ENCODE measurements at regions not wholly inside any gene's neighbourhood (a gene's known extent, or its start where the extent isn't known, plus 50 kb on each side); places are given as distances from the start of the nearest gene placed in this dataset.
A peak's percentile ranks its signal among the peaks of the same experiment; 100 is the strongest.

- Histone ChIP-seq H3K27ac (ENCODE audit: low read length) (no peak overlapping the region), H3K9me3 (ENCODE audit: control insufficient read depth, low read depth, low read length) (no peaks in the 10 kb centered on the region), H3K9ac (ENCODE audit: low read length) (no peak overlapping the region), H3K4me1 (ENCODE audit: control insufficient read depth, low read depth, low read length) (no peaks in the 10 kb centered on the region), H3K27me3 (ENCODE audit: control insufficient read depth, insufficient read depth, low read length) (no peaks in the 10 kb centered on the region), H3K36me3 (ENCODE audit: control insufficient read depth, low read depth, low read length) (no peaks in the 10 kb centered on the region), H3K4me3 (ENCODE audit: low read length) (no peak overlapping the region)
These were observed 75.0 kb upstream of the WNT7A start for GRCh38 chr3:13954741-13955483.

- no peak overlapping the region for H3K9ac ChIP-seq (ENCODE audit: low read length)
- no peaks in the 10 kb centered on the region for H3K4me1 ChIP-seq (ENCODE audit: control insufficient read depth, low read depth, low read length)
- no peak overlapping the region for H3K27ac ChIP-seq (ENCODE audit: low read length)
- H3K36me3 ChIP-seq (ENCODE audit: control insufficient read depth, low read depth, low read length): no peaks in the 10 kb centered on the region
- no peaks in the 10 kb centered on the region for H3K9me3 ChIP-seq (ENCODE audit: control insufficient read depth, low read depth, low read length)
- no peaks in the 10 kb centered on the region for H3K27me3 ChIP-seq (ENCODE audit: control insufficient read depth, insufficient read depth, low read length)
- H3K4me3 ChIP-seq (ENCODE audit: low read length): no peak overlapping the region
These were observed 74.4 kb upstream of the WNT7A start for GRCh38 chr3:13954266-13954665.

GRCh38 chr3:13951184-13951583 is 71.3 kb upstream of the WNT7A start:
- H3K4me3 ChIP-seq (ENCODE audit: low read length): no peak overlapping the region
- H3K4me1 ChIP-seq (ENCODE audit: control insufficient read depth, low read depth, low read length): peaks cover 12% of the 10 kb centered on the region
- H3K27me3 ChIP-seq (ENCODE audit: control insufficient read depth, insufficient read depth, low read length): no peaks in the 10 kb centered on the region
- H3K27ac ChIP-seq (ENCODE audit: low read length): no peak overlapping the region
- H3K36me3 ChIP-seq (ENCODE audit: control insufficient read depth, low read depth, low read length): no peaks in the 10 kb centered on the region
- H3K9me3 ChIP-seq (ENCODE audit: control insufficient read depth, low read depth, low read length): peaks cover 4% of the 10 kb centered on the region
- no peak overlapping the region for H3K9ac ChIP-seq (ENCODE audit: low read length)

GRCh38 chr3:13950042-13950441 is 70.2 kb upstream of the WNT7A start:
- Histone ChIP-seq H3K36me3 (ENCODE audit: control insufficient read depth, low read depth, low read length) (no peaks in the 10 kb centered on the region), H3K27ac (ENCODE audit: low read length) (no peak overlapping the region)

GRCh38 chr3:13947912-13948311 is 68.0 kb upstream of the WNT7A start:
- Histone ChIP-seq H3K27ac (ENCODE audit: low read length) (no peak overlapping the region), H3K36me3 (ENCODE audit: control insufficient read depth, low read depth, low read length) (no peaks in the 10 kb centered on the region), H3K4me1 (ENCODE audit: control insufficient read depth, low read depth, low read length) (peaks cover 12% of the 10 kb centered on the region), H3K4me3 (ENCODE audit: low read length) (peak overlapping the region; percentile 4), H3K9me3 (ENCODE audit: control insufficient read depth, low read depth, low read length) (peaks cover 7% of the 10 kb centered on the region), H3K27me3 (ENCODE audit: control insufficient read depth, insufficient read depth, low read length) (no peaks in the 10 kb centered on the region), H3K9ac (ENCODE audit: low read length) (no peak overlapping the region)

More at GRCh38 chr3:13950042-13950441, 70.2 kb upstream of the WNT7A start:
- H3K4me3 ChIP-seq (ENCODE audit: low read length): no peak overlapping the region
- peaks cover 12% of the 10 kb centered on the region for H3K4me1 ChIP-seq (ENCODE audit: control insufficient read depth, low read depth, low read length)
- no peak overlapping the region for H3K9ac ChIP-seq (ENCODE audit: low read length)
- peaks cover 7% of the 10 kb centered on the region for H3K9me3 ChIP-seq (ENCODE audit: control insufficient read depth, low read depth, low read length)
- no peaks in the 10 kb centered on the region for H3K27me3 ChIP-seq (ENCODE audit: control insufficient read depth, insufficient read depth, low read length)

GRCh38 chr3:13939206-13939605 is 59.3 kb upstream of the WNT7A start:
- no peak overlapping the region for H3K27ac ChIP-seq (ENCODE audit: low read length)

GRCh38 chr3:13937131-13937530 is 57.3 kb upstream of the WNT7A start:
- Histone ChIP-seq H3K9me3 (ENCODE audit: control insufficient read depth, low read depth, low read length) (no peaks in the 10 kb centered on the region), H3K4me3 (ENCODE audit: low read length) (no peak overlapping the region), H3K4me1 (ENCODE audit: control insufficient read depth, low read depth, low read length) (no peaks in the 10 kb centered on the region), H3K36me3 (ENCODE audit: control insufficient read depth, low read depth, low read length) (no peaks in the 10 kb centered on the region), H3K27ac (ENCODE audit: low read length) (no peak overlapping the region), H3K27me3 (ENCODE audit: control insufficient read depth, insufficient read depth, low read length) (no peaks in the 10 kb centered on the region), H3K9ac (ENCODE audit: low read length) (no peak overlapping the region)

More at GRCh38 chr3:13939206-13939605, 59.3 kb upstream of the WNT7A start:
- Histone ChIP-seq H3K9ac (ENCODE audit: low read length) (no peak overlapping the region), H3K36me3 (ENCODE audit: control insufficient read depth, low read depth, low read length) (no peaks in the 10 kb centered on the region), H3K4me3 (ENCODE audit: low read length) (no peak overlapping the region), H3K9me3 (ENCODE audit: control insufficient read depth, low read depth, low read length) (no peaks in the 10 kb centered on the region), H3K27me3 (ENCODE audit: control insufficient read depth, insufficient read depth, low read length) (no peaks in the 10 kb centered on the region), H3K4me1 (ENCODE audit: control insufficient read depth, low read depth, low read length) (no peaks in the 10 kb centered on the region)

GRCh38 chr3:13935494-13936094 is 55.7 kb upstream of the WNT7A start:
- Histone ChIP-seq H3K36me3 (ENCODE audit: control insufficient read depth, low read depth, low read length) (no peaks in the 10 kb centered on the region), H3K27me3 (ENCODE audit: control insufficient read depth, insufficient read depth, low read length) (no peaks in the 10 kb centered on the region), H3K27ac (ENCODE audit: low read length) (no peak overlapping the region), H3K4me3 (ENCODE audit: low read length) (no peak overlapping the region), H3K9me3 (ENCODE audit: control insufficient read depth, low read depth, low read length) (no peaks in the 10 kb centered on the region), H3K4me1 (ENCODE audit: control insufficient read depth, low read depth, low read length) (no peaks in the 10 kb centered on the region), H3K9ac (ENCODE audit: low read length) (no peak overlapping the region)

- Histone ChIP-seq H3K27me3 (ENCODE audit: control insufficient read depth, insufficient read depth, low read length) (no peaks in the 10 kb centered on the region), H3K27ac (ENCODE audit: low read length) (no peak overlapping the region), H3K9me3 (ENCODE audit: control insufficient read depth, low read depth, low read length) (no peaks in the 10 kb centered on the region), H3K4me1 (ENCODE audit: control insufficient read depth, low read depth, low read length) (no peaks in the 10 kb centered on the region), H3K4me3 (ENCODE audit: low read length) (no peak overlapping the region), H3K9ac (ENCODE audit: low read length) (no peak overlapping the region), H3K36me3 (ENCODE audit: control insufficient read depth, low read depth, low read length) (no peaks in the 10 kb centered on the region)
These were observed 54.9 kb upstream of the WNT7A start for GRCh38 chr3:13934813-13935212.

- Histone ChIP-seq H3K4me3 (ENCODE audit: low read length) (no peak overlapping the region), H3K27ac (ENCODE audit: low read length) (no peak overlapping the region)
These were observed 54.4 kb upstream of the WNT7A start for GRCh38 chr3:13934315-13934714.

GRCh38 chr3:13932578-13933295 is 52.9 kb upstream of the WNT7A start:
- Histone ChIP-seq H3K9me3 (ENCODE audit: control insufficient read depth, low read depth, low read length) (no peaks in the 10 kb centered on the region), H3K27me3 (ENCODE audit: control insufficient read depth, insufficient read depth, low read length) (no peaks in the 10 kb centered on the region), H3K4me1 (ENCODE audit: control insufficient read depth, low read depth, low read length) (no peaks in the 10 kb centered on the region), H3K4me3 (ENCODE audit: low read length) (no peak overlapping the region), H3K9ac (ENCODE audit: low read length) (no peak overlapping the region), H3K27ac (ENCODE audit: low read length) (no peak overlapping the region), H3K36me3 (ENCODE audit: control insufficient read depth, low read depth, low read length) (no peaks in the 10 kb centered on the region)

More at GRCh38 chr3:13934315-13934714, 54.4 kb upstream of the WNT7A start:
- H3K9me3 ChIP-seq (ENCODE audit: control insufficient read depth, low read depth, low read length): no peaks in the 10 kb centered on the region
- H3K27me3 ChIP-seq (ENCODE audit: control insufficient read depth, insufficient read depth, low read length): no peaks in the 10 kb centered on the region
- H3K9ac ChIP-seq (ENCODE audit: low read length): no peak overlapping the region
- no peaks in the 10 kb centered on the region for H3K4me1 ChIP-seq (ENCODE audit: control insufficient read depth, low read depth, low read length)
- no peaks in the 10 kb centered on the region for H3K36me3 ChIP-seq (ENCODE audit: control insufficient read depth, low read depth, low read length)
